GM18861 (cell line): ENCODE measurements at regions not wholly inside any gene's neighbourhood (a gene's known extent, or its start where the extent isn't known, plus 50 kb on each side); places are given as distances from the start of the nearest gene placed in this dataset.

Experiments used
- ATAC-seq: cut with Tn5 transposase; IDR thresholded peaks from one replicate; pipeline ENCODE4 v1.9.1; 2021; ENCODE audit not compliant: unreplicated experiment

DNA sequence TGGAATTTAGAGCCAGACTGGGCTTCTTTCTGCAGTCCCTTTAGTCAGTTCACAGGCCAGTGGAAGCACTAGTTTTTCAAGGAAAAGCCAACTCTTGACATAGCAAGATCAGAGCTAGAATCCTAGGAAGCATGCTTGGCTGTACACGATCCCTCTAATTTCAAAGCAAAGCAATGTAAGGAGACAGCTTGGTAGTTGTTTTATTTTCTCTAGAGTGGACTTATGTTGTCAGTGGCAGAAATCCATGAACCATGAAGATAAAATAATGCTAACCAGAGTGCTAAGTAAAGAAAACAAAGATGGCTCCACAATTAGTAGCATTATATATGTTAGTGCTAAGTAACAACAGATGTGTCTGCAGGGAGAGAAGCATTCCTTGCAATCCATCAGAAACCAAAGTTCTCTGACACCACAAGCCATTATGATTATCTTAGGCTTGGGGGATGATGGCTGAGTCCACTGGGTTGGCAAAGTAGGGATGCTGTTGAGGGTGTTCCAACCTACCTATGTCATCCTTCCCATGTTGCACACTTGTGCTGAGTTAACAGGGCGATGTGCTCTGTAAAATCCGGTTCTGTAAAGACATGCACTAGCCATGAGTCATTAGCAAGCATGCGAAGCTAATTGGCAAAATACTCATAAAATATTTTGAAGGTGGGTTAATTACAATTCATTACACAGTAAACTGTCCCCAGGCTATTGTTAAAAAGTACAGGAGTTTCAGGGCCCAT, 115.2 kb downstream of the BMP2 start:
- ATAC-seq, result no peak

DNA sequence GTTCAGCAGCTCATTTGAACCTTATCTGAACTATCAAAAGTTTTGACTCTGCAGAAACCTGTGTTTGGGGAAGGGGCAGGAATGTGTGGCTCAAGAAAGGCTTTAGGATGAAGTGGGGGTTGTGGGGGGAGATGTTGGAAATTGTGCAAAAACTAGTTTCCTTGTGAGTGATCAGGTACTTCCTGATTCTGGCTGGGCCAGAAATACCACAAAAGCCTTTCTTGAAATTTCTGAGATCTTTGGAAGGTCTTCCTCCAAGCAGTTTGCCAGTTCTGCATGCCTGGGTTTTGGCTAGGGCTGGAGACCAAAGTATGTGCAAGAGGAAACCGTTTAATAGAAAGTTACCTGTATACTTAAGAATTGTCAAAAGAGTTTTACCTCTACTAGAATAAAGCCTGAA, 116.6 kb downstream of the BMP2 start:
- no peak for ATAC-seq

DNA sequence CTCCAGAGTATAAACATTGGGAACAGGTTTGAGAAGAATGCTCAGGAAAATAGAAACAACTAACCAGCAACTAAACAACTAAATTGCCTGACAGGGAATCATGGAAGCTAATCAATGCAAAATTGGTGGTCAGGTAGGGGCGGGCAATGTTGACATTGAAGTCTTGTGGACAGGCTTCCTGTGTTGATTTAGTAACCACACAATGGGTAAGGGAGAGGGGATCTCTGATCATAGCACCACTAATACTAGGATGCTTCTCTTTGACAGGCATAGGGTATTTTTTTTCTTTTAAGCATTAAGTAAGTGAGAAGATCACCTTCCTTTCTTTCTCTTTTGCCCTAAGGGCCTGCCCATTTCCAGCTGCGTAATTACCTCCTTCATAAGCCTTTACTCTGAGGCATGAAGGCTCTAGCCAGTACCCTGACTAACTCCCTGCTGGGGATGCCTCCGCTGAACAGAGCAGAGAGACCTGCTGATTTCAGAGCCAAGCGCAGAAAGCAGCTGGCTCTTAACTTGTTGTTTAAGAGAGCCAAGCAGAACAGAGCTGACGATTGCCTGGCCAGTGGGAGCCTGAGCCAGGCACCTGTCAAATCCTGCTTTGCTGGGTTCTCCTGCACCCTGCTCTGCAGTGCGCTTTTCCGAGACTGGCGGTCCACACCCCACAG, 118.7 kb downstream of the BMP2 start:
- no peak for ATAC-seq

GRCh38 chr20:6887966-6888365, 120.5 kb downstream of the BMP2 start:
- no peak for ATAC-seq

DNA sequence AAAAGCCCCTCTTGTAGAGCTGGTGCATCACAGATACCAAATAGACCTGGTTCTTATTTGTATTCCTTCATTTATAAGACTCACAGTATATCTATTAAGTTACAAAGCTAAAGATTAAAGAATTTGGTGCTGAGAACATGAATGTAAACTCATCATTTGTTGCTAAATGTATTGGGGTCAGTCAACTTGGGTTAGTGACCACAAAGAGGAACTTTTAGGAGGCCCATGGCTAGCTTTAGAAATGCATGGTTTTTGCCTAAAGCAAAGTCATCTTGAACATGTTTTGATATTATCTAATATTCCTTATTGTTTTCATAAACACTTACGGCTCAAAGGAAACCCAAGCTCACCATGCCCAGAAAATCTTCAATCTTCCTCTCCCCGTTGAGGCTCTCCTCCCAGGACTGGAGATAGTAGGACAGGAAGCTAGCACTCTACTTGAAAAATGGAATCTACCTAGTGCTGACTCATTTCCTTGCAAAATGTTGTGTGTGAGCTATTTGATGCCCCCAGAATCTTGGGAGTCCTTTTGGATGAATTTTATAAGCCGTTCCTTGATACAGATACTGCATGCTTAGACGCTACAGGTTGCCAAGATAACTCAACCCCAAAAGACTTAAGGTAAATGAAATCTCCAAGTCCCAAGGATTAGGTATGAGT, 121.4 kb downstream of the BMP2 start:
- no peak for ATAC-seq

DNA sequence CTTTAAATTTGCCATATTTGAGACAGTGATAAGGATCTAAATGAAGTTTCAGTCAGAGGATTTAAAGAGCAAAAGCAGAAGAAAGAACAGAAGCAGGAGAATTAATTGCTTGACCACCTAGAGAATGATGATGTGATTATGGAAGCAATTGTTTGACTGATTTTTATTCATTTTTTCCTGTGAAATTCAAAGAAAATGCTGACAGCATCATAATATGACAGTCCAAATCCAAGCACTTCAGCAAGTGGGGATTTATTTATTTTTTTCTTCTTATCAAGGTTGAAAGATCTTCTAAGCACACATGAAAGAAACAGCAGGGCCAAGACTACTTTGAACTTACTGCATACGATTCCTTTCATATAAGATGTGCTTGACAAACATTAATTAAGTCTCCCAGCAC, 125.2 kb downstream of the BMP2 start:
- no peak for ATAC-seq

- no peak for ATAC-seq
Measured at GRCh38 chr20:6898928-6899327, 131.4 kb downstream of the BMP2 start.

DNA sequence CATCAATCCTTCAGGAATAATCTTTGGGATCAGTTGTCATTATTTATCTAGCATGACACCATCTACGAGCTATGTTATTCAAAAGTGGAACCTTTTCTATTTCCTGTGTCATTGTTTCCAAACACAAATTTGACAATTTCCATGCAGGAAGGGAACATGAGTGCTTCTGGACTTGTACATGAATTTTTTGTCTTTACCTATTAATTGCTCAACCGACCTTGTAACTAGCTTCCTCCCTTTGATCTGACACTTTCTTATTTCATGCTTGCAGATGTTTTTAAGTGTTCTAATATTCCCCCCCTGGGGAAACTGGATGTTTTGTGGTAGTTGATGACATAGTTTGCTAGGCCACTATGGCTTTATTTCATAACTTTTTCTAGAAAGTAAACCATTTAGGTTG, 139.4 kb downstream of the BMP2 start:
- no peak for ATAC-seq

GRCh38 chr20:6908673-6909072, 141.2 kb downstream of the BMP2 start:
- no peak for ATAC-seq

DNA sequence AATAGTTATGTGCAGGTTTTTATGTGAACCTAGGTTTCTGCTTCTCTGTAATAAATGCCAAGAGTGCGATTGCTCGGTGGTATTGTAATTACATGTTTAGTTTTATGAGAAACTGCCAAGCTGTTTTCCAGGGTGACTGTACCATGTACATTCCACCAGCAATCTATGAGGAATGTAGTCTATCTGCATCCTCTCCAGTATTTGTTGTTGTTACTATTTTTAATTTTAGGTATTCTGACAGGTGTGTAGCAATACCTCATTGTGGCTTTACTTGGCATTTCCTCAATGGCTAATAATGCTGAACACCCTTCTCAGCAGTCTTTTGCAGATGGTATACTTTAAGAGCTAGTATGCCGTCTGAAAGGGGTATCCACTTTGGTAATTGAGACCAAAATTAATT, 142.1 kb downstream of the BMP2 start:
- no peak for ATAC-seq

- ATAC-seq, result no peak
Measured at GRCh38 chr20:6914986-6915385, 147.5 kb downstream of the BMP2 start.

- no peak for ATAC-seq
Measured at GRCh38 chr20:6916938-6917337, 149.5 kb downstream of the BMP2 start.

DNA sequence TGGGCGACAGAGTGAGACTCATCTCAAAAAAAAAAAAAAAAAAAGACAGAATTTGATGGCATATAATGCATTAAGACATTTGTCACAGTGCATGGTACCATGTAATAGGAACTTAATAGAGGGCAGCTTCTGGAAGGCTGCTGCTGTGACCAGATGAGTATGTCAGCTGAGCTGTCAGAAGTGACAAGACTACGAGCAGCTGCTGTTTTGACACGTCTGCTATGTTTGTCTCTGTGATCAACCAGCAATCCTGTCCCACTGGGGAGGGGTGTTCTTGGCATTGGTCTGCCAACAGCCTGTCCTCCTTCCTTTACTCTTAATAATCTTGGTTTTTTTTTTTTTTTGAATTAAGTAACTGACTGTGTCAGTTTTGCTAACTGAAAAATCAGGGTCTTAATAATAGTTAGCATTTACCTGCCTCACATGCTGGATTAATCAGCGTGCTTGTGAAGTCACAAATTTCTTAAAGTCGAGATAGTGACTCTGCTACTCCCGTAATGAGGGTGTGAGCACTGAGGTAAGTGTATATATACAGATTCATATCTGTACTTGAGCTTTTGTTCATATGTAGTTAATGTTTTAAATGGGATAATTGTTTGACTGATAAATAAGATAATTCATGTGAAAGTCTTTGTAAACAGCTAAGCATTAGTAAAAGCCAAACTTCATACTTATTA, 152.4 kb downstream of the BMP2 start:
- ATAC-seq, result no peak

DNA sequence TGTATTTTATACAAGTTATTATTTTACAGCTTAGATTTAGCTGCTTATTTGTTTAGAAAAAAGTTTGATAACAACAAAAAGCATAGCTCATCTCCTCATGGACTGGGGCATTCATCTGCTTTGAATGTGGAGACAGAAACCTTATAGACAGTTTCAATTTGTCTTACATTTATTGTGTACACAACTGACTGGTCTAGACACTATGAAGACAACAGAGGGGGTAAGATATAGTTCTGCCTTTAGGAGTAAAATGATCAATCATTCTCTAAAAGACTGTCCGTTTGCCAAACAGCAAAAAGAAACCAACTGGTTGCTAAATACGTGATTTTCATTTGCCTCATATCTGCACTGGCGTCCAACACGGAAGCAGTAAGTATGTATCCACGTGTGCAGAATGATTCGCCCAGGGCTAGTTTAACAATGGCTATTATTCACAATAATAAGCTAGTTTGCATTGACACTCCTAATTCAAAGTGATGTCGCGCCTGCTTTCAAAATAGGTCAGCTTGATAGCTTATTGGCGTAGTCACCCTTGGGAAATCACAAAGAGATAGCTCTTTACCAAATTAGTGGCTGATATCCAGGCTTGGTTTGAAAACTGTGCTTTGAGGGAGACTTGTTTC, 153.6 kb downstream of the BMP2 start:
- ATAC-seq, result no peak

- ATAC-seq, result no peak
Measured at GRCh38 chr20:6921717-6922386, 154.4 kb downstream of the BMP2 start.

DNA sequence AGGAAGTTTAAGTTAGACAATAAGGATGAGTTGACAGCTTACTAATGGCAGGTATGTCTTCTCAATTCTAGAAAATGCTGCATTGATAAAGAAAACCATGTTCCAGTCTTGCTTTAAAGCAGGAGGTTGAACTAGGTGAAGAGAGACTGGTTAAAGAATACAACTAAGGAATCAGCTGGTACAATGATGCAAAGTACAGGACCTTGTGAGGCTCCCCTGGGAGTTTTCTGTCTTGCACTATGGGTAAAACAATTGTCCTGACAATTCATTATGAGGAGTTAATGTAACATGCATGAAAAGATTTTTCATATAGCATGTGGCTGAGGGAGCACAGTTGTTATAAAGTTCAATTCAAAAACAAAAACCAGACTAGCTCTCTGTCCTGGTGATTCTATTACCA, 157.2 kb downstream of the BMP2 start:
- no peak for ATAC-seq

GRCh38 chr20:6925744-6926278, 158.3 kb downstream of the BMP2 start:
- no peak for ATAC-seq

DNA sequence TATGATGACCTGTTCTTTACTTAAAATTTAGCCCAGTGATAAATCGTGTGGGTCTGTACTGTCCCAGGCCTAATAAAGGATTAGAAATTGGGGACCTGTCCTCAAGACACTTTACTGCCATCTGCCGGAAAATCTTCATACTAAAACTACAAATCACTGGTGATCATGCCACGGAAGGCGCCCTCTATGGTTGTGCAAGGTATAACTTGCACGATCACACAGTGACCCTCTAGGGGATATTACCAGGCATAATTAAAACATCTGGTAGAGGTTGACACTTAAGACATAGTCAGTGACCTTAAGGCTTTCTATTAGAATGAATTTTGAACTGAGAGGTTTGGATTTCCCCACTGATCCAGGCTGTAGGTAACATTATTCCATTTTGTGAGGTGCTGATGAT, 172.6 kb downstream of the BMP2 start:
- ATAC-seq, result no peak

- ATAC-seq, result no peak
Measured at GRCh38 chr20:6940876-6941275, 173.4 kb downstream of the BMP2 start.

DNA sequence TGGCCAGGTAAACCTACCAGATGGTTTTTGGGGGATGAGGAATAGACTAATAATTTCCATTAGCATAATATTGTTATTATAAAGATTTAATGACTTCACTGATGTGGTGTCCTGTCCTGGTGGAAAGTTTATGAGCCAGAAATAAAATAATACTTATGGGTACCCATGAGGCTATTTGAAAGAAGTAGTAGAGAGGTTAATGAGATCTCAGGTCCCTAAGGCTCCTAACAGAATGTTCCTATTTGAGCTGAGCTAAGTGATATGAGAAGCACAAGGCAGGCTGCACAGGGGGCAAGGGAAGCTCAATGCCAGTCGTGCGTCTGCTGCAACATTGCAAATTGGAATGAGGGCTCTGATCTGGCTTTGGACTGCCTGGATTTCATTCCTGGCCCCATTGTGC, 174.1 kb downstream of the BMP2 start:
- no peak for ATAC-seq

GRCh38 chr20:6942266-6942665, 174.8 kb downstream of the BMP2 start:
- ATAC-seq, result no peak
